ENCODE measurements at regions not wholly inside any gene's neighbourhood (a gene's known extent, or its start where the extent isn't known, plus 50 kb on each side); places are given as distances from the start of the nearest gene placed in this dataset.
A peak's percentile ranks its signal among the peaks of the same experiment; 100 is the strongest.

- DNase-seq = no peak
These were observed 67.0 kb upstream of the DST start for GRCh38 chr6:56709650-56710049.

DNA sequence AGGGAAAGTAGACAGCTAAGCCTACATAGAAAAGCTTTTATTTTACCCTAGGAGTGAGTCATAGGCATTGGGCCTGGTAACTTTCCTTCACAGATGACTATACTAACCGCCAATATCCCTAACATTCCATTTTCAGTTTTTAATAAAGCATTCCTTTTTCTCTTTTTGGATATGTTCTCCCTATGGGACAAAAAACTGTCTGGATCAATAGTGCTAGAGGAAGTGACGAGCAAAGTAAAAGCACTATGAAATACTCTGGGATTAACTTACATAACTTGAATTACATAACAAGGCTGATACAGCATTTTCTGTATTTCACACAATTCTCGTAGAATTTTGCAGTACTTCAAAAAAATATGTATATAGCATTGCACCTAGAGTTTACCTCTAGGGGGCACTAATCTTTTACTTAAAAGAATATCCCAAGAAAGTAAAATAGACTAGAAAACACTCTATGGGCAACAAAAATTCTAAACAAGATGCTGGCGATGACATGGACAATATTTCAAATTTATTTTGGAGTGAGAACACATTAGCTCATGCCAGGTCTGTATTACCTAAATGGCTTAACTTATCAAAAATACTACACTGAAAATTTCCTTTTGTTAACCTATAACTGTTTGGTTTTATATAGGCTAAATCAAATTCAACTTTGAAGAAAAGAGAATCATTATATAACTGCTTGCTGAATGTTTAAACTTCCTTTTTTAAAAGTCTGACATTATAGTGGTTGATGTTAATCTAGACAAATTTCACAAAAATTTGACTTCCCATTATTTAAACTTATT is 66.3 kb upstream of the DST start:
- DNase-seq = peak; percentile 91

GRCh38 chr6:56706981-56707726 is 64.5 kb upstream of the DST start:
- no peak for DNase-seq

DNA sequence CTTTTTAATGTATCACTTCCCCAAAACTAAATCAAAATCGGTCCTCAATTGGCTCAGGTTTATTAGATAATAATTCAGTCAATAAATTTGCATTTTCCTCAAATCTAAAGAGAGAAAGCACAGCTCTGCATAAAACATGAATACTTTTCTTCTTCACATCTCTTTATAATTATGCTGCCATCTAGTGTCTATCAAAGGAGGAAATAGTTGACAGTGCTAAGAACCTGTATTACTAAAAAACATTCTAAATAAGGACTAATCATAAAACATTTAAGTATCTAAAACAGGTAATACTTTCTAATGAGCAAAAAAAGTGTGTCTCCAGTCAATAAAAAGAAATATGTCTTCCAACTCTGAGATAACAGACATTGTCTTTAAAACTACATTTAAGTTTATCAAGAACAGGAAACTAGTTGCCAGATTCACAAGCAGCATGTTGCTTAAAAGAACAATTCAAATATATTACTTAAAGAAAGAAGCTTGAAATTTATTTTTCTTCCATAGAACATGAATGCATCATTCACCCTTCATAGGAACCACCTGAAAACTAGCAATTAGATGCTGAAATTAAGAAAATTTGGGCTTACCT is 56.5 kb upstream of the DST start:
- peak; percentile 71 for DNase-seq

- peak; percentile 38 for DNase-seq
These were observed 53.0 kb upstream of the DST start for GRCh38 chr6:56695702-56696101.

DNA sequence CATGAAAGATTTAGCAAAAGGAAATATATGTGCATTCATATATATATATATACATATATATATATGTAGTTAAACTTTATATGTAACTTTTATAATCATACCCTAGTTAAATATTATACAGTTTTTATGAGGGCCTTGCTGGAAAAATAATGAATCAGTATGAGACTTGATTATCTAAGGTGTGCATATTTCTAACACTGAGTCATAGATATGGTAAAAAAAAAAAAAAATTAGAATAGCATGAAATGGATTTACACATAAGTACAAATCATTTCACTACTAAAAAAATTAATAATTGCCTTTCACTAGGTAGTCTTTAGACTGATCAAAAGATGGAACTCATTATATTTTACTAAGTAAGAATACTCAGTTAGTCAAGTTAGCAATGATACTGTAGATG is 51.3 kb upstream of the DST start:
- no peak for DNase-seq

DNA sequence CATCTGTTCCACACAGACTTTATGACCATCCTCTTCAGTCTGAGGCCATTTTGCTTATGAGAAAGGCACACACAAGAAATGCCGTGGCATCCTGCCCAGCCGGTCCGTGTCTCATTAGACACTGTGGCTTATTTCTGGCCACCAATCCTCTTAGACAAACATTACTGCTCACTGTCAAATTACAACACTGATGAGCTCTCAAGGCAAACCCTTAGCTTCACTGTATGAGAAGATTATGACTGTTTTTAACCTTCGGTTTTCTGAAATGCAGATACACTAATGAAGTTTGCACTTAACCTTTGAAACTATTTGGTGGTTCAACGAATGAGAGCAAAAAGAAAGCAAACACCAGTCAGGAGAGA is 50.5 kb upstream of the DST start:
- no peak for DNase-seq

GRCh38 chr6:56692523-56693245 is 50.0 kb upstream of the DST start:
- peak; percentile 35 for DNase-seq
